Neural crest cell (in vitro differentiated cells): ENCODE measurements at regions not wholly inside any gene's neighbourhood (a gene's known extent, or its start where the extent isn't known, plus 50 kb on each side); places are given as distances from the start of the nearest gene placed in this dataset.

Experiments
- DNase-seq: peaks from one replicate; pipeline ENCODE4 v3.0.0; 2021; ENCODE audit warnings: low read depth, mixed read lengths, low spot score
- H3K27ac Mint-ChIP-seq: one replicate; pipeline ENCODE4 v1.8.0; 2021; ENCODE audit warnings: mild to moderate bottlenecking, mixed read lengths; ENCODE audit not compliant: unreplicated experiment
- H3K27me3 Mint-ChIP-seq: 2 replicates; pipeline ENCODE4 v1.8.0; 2021; ENCODE audit warnings: low read depth, mild to moderate bottlenecking, mixed read lengths
- H3K36me3 Mint-ChIP-seq: 2 replicates; pipeline ENCODE4 v1.8.0; 2021; ENCODE audit warnings: low read depth, mild to moderate bottlenecking, mixed read lengths
- H3K4me1 Mint-ChIP-seq: 2 replicates; pipeline ENCODE4 v1.8.0; 2021; ENCODE audit warnings: mixed read lengths
- H3K4me3 Mint-ChIP-seq: one replicate; pipeline ENCODE4 v1.8.0; 2021; ENCODE audit warnings: mild to moderate bottlenecking, mixed read lengths
- H3K9me3 Mint-ChIP-seq: 2 replicates; pipeline ENCODE4 v1.8.0; 2021; ENCODE audit warnings: mixed read lengths
- TF ChIP-seq, protein P1 (sequence below): fragments of 200-600 bp; sonication (generic); conservative IDR thresholded peaks from 2 replicates; pipeline ENCODE4 v1.5.0; 2021; ENCODE audit warnings: antibody characterized with exemption, mild to moderate bottlenecking

DNA sequence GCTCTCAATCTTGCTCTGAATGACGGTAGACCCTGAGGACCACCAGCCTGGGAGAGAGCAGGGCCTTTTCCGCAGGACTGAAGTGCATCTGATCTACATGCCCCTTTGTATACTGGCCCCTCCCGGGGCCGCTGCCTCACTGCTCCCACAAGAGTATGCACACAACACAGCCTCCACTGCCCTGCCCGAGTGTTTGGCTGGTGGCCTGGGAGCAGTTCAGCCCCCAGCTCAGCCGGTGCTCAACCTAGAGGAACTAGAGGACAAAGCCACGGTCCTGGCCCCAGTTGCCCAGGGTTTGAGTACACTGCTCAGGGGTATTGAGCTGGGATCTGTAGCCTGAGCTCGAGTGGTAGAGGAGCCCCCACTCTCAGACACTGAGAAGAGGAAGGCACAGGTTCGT, 118.9 kb upstream of the CAB39 start:
- peaks cover 13% of the 10 kb centered on the region for H3K27me3 Mint-ChIP-seq

DNA sequence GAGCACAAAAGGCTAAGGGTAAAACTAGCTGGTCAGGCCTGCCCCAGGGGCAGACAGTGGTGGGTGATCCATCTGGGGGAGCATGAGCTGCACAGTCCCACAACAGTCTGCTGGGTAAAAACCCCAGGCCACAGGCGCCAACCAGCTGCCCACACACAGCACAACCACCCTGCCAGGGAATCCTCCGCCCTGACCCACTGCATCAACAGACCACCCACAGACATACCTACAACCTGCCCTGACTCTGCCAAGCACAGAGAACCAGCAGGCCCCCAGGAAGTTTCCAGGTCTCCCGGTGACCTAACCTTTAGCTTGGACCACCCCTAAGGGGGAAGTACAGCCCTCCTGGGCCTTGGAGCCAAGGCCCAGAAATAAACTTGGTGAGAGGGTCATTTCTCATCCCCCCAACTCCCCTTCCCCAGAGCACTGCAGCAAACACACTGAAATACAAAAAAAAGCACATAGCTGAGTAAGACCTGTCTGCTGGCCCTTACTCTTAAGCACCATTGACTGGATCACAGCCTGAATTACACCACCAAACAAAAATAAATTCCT, 118.3 kb upstream of the CAB39 start:
- H3K9me3 Mint-ChIP-seq = peaks cover 2% of the 10 kb centered on the region
- no peaks in the 10 kb centered on the region for H3K4me1 Mint-ChIP-seq
- no peak overlapping the region for H3K4me3 Mint-ChIP-seq
- H3K27me3 Mint-ChIP-seq = peaks cover 13% of the 10 kb centered on the region
- H3K27ac Mint-ChIP-seq = peak overlapping the region; percentile 81
- H3K36me3 Mint-ChIP-seq = no peaks in the 10 kb centered on the region
- TF ChIP-seq, protein P1, sequence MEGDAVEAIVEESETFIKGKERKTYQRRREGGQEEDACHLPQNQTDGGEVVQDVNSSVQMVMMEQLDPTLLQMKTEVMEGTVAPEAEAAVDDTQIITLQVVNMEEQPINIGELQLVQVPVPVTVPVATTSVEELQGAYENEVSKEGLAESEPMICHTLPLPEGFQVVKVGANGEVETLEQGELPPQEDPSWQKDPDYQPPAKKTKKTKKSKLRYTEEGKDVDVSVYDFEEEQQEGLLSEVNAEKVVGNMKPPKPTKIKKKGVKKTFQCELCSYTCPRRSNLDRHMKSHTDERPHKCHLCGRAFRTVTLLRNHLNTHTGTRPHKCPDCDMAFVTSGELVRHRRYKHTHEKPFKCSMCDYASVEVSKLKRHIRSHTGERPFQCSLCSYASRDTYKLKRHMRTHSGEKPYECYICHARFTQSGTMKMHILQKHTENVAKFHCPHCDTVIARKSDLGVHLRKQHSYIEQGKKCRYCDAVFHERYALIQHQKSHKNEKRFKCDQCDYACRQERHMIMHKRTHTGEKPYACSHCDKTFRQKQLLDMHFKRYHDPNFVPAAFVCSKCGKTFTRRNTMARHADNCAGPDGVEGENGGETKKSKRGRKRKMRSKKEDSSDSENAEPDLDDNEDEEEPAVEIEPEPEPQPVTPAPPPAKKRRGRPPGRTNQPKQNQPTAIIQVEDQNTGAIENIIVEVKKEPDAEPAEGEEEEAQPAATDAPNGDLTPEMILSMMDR = no peak
- no peak for DNase-seq

More for the DNA sequence above, 118.9 kb upstream of the CAB39 start:
- no peak overlapping the region for H3K27ac Mint-ChIP-seq
- H3K4me1 Mint-ChIP-seq = no peaks in the 10 kb centered on the region
- TF ChIP-seq, protein P1 = no peak
- no peak for DNase-seq
- no peaks in the 10 kb centered on the region for H3K36me3 Mint-ChIP-seq
- H3K9me3 Mint-ChIP-seq = peaks cover 2% of the 10 kb centered on the region
- no peak overlapping the region for H3K4me3 Mint-ChIP-seq

DNA sequence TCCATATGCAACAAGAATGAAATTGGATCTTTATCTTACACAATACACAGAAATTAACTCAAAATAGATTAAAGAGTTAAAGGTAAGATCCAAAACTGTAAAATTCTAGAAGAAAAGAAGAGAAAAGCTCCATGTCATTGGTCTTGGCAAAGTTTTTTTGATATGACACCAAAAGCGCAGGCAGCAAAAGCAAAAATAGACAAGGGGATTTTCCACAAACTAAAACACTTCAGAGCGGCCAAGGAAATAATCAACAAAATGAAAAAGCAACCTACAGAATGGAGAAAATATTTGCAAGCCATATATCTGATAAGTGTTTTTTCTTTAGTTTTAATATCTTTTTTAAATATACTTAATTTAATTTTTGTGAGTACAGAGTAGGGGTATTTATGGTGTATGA, 112.8 kb upstream of the CAB39 start:
- peaks cover 2% of the 10 kb centered on the region for H3K9me3 Mint-ChIP-seq
- no peaks in the 10 kb centered on the region for H3K4me1 Mint-ChIP-seq
- no peaks in the 10 kb centered on the region for H3K36me3 Mint-ChIP-seq
- H3K27ac Mint-ChIP-seq = no peak overlapping the region
- H3K27me3 Mint-ChIP-seq = peaks cover 23% of the 10 kb centered on the region
- no peak for DNase-seq
- no peak overlapping the region for H3K4me3 Mint-ChIP-seq
- TF ChIP-seq, protein P1 = no peak

DNA sequence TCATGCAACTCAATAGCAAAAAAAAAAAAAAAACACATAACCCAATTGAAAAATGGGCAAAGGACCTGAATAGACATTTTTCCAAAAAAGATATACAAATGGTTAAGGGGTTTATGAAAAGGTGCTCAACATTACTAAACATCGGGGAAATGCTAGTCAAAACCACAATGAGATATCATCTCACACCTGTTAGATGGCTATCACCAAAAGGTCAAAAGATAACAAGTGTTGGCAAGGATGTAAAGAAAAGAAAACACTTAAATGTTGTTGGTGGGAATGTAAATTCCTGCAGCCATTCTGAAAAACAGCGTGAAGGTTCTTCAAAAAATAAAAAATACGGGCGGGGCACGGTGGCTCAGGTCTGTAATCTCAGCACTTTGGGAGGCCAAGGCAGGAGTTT, 112.4 kb upstream of the CAB39 start:
- Mint-ChIP-seq H3K27me3 (peaks cover 27% of the 10 kb centered on the region), H3K4me1 (no peaks in the 10 kb centered on the region), H3K27ac (no peak overlapping the region), H3K36me3 (no peaks in the 10 kb centered on the region), H3K9me3 (peaks cover 2% of the 10 kb centered on the region), H3K4me3 (no peak overlapping the region)
- TF ChIP-seq, protein P1 = no peak
- DNase-seq = no peak

DNA sequence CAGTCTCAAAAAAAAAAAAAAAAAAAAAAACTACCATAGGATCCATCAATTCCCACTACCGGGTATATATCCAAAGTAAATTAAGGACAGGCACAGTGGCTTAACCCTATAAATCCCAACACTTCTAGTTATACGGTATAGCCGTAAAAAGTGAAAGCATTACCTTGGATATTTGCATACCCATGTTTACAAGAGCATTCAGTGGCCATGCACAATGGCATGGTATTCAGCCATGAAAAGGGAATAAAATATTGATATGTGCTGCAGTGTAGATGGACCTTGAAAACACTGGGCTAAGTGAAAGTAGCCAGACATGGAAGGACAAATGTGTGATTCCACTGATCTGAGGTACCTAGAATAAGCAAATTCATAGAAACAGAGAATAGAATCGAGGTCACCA, 111.8 kb upstream of the CAB39 start:
- TF ChIP-seq, protein P1 = no peak
- Mint-ChIP-seq H3K27me3 (peaks cover 32% of the 10 kb centered on the region), H3K36me3 (no peaks in the 10 kb centered on the region), H3K4me1 (no peaks in the 10 kb centered on the region), H3K9me3 (peaks cover 2% of the 10 kb centered on the region), H3K4me3 (no peak overlapping the region), H3K27ac (no peak overlapping the region)
- no peak for DNase-seq
